Keratinocyte (primary cell): ENCODE measurements at regions not wholly inside any gene's neighbourhood (a gene's known extent, or its start where the extent isn't known, plus 50 kb on each side); places are given as distances from the start of the nearest gene placed in this dataset.

ENCODE experiments used
- DNase-seq: peaks from one replicate; pipeline ENCODE4 v3.0.0-alpha.2; 2011; ENCODE audit warnings: low read depth, missing footprints, low spot score
- FAIRE-seq: peaks from 2 replicates; lab custom pipeline; 2011; peaks lifted over from hg19 to GRCh38; lab: Jason Lieb, UNC
- H2AFZ ChIP-seq: 2 replicates; pipeline ENCODE4 v1.6.0; 2012; ENCODE audit warnings: low read length, control low read depth, inconsistent platforms; ENCODE audit not compliant: control insufficient read depth
- H3K27ac ChIP-seq: 2 replicates; pipeline ENCODE4 v1.5.1; 2011; ENCODE audit warnings: low read length; ENCODE audit not compliant: control insufficient read depth, insufficient read depth
- H3K27me3 ChIP-seq: 3 replicates; pipeline ENCODE4 v1.6.0; 2011; ENCODE audit warnings: low read length; ENCODE audit not compliant: control insufficient read depth, insufficient read depth; ENCODE audit errors: extremely low read depth
- H3K36me3 ChIP-seq, 2 experiments: 2 replicates in 1 of 2; 3 replicates in 1 of 2; pipeline ENCODE4 v1.5.1; 2011; ENCODE audit warnings: low read length in 2 of 2, mild to moderate bottlenecking in 1 of 2; ENCODE audit not compliant: control insufficient read depth in 2 of 2, insufficient read depth in 2 of 2; ENCODE audit errors: extremely low read depth in 1 of 2
- H3K4me1 ChIP-seq: 3 replicates; pipeline ENCODE4 v1.5.1; 2011; ENCODE audit warnings: low read length; ENCODE audit not compliant: control insufficient read depth, insufficient read depth; ENCODE audit errors: extremely low read depth
- H3K4me2 ChIP-seq: 3 replicates; pipeline ENCODE4 v1.6.0; 2011; ENCODE audit warnings: low read depth, low read length; ENCODE audit not compliant: control insufficient read depth, insufficient read depth; ENCODE audit errors: extremely low read depth
- H3K4me3 ChIP-seq, 3 experiments: fragments of 200-600 bp in 1 of 3; sonication (generic) in 1 of 3; 2 replicates in 2 of 3; 3 replicates in 1 of 3; pipeline ENCODE4 v1.5.1; 2011 to 2016; ENCODE audit warnings: low read length in 3 of 3, mild to moderate bottlenecking in 3 of 3, control low read depth in 2 of 3, inconsistent platforms in 1 of 3, low read depth in 1 of 3, mixed read lengths in 1 of 3, mixed run types in 1 of 3, moderate library complexity in 1 of 3; ENCODE audit not compliant: control insufficient read depth in 2 of 3, insufficient read depth in 2 of 3; ENCODE audit errors: extremely low read depth in 1 of 3
- H3K79me2 ChIP-seq: 2 replicates; pipeline ENCODE4 v1.6.0; 2012; ENCODE audit warnings: low read length; ENCODE audit not compliant: control insufficient read depth, insufficient read depth
- H3K9ac ChIP-seq: 3 replicates; pipeline ENCODE4 v1.6.0; 2011; ENCODE audit warnings: low read length; ENCODE audit not compliant: control insufficient read depth, insufficient read depth; ENCODE audit errors: extremely low read depth
- H3K9me1 ChIP-seq: 3 replicates; pipeline ENCODE4 v1.6.0; 2011; ENCODE audit warnings: low read length; ENCODE audit not compliant: control insufficient read depth, insufficient read depth; ENCODE audit errors: extremely low read depth
- H3K9me3 ChIP-seq: 2 replicates; pipeline ENCODE4 v1.5.1; 2012; ENCODE audit warnings: low read depth, low read length; ENCODE audit not compliant: control insufficient read depth
- H4K20me1 ChIP-seq: 3 replicates; pipeline ENCODE4 v1.6.0; 2011; ENCODE audit warnings: low read length; ENCODE audit not compliant: control insufficient read depth, insufficient read depth; ENCODE audit errors: extremely low read depth
- EZH2 ChIP-seq: IDR thresholded peaks from one replicate; pipeline ENCODE4 v1.6.1; 2012; ENCODE audit warnings: inconsistent platforms, mild to moderate bottlenecking, low read length, moderate library complexity
- dilution Hi-C: fragments of 300-500 bp; cut with MboI; formaldehyde crosslinking; loops from one replicate; pipeline ENCODE4 v1.7.0; 2020; ENCODE audit warnings: low sequenced_read_pairs; ENCODE audit not compliant: extremely low pct_ligation_motif_present
- TF ChIP-seq, protein P1 (sequence below), 3 experiments: IDR thresholded peaks in 1 of 3; conservative IDR thresholded peaks in 1 of 3; optimal IDR thresholded peaks in 1 of 3; 2 replicates in 2 of 3; 3 replicates in 1 of 3; pipeline versions ENCODE3 to v1.5.1; 2011; ENCODE audit warnings: low read length in 3 of 3, mild to moderate bottlenecking in 3 of 3, moderate library complexity in 2 of 3, control low read depth in 1 of 3, inconsistent platforms in 1 of 3; ENCODE audit not compliant: insufficient read depth in 2 of 3; ENCODE audit errors: extremely low read depth in 1 of 3

DNA sequence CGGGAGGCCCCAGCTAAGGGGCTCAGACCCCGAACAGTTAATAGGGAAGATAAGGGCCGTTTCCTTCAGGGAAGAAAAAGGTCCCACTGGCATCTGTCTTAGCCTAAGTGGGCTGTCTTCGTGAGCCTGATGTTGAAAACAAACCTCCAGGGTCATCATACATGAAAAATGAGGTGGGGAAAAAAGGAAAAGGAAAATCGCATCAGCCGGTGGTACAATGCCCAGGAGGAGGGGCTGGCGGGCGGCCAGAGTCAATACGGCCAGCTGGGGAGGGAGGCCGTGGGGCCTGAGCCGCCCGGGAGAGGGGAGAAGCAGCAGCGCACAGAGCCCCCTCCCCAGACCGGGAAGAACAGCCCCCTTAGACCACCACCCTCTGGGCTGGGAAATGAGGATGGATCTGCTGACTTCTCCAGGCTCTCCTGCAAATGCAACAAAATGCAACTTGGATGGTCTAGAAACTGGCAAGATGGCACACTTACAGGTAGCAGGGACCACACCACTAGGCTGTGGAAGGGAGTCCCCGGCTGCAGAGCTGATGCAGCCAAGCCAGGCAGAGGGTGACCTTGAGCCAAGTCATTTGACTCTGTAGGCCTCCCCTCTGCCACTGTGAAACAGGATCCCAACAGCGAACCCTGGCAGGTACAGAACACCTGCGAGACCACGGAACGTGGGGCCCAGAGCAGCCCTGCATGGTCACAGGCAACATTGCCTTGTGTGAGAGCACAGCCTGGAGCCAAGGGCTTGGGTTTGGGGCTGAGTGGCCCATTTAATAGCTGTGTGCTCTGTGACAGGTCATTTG lies 448.5 kb downstream of the SOX9 start:
- Histone ChIP-seq H3K4me1 (peaks cover 16% of the 10 kb centered on the region), H3K4me2 (no peak overlapping the region), H4K20me1 (peaks cover 54% of the 10 kb centered on the region), H2AFZ (no peak overlapping the region), H3K36me3 (peaks cover 10 to 12% of the 10 kb centered on the region in 2 experiments), H3K9ac (no peak overlapping the region), H3K27ac (no peak overlapping the region), H3K79me2 (peaks cover 93% of the 10 kb centered on the region), H3K27me3 (no peaks in the 10 kb centered on the region), H3K9me3 (no peaks in the 10 kb centered on the region), H3K9me1 (peaks cover 15% of the 10 kb centered on the region), H3K4me3 (no peak overlapping the region)
- TF ChIP-seq, protein P1, sequence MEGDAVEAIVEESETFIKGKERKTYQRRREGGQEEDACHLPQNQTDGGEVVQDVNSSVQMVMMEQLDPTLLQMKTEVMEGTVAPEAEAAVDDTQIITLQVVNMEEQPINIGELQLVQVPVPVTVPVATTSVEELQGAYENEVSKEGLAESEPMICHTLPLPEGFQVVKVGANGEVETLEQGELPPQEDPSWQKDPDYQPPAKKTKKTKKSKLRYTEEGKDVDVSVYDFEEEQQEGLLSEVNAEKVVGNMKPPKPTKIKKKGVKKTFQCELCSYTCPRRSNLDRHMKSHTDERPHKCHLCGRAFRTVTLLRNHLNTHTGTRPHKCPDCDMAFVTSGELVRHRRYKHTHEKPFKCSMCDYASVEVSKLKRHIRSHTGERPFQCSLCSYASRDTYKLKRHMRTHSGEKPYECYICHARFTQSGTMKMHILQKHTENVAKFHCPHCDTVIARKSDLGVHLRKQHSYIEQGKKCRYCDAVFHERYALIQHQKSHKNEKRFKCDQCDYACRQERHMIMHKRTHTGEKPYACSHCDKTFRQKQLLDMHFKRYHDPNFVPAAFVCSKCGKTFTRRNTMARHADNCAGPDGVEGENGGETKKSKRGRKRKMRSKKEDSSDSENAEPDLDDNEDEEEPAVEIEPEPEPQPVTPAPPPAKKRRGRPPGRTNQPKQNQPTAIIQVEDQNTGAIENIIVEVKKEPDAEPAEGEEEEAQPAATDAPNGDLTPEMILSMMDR (optimal IDR thresholded peaks at IDR 0.05 in 1 of 3, IDR thresholded peaks at IDR 0.05 in 1 of 3, conservative IDR thresholded peaks at IDR 0.05 in 1 of 3; ENCODE audit: extremely low read depth in 1 of 3, insufficient read depth in 2 of 3, low read length in 3 of 3): no peak
- TF ChIP-seq EZH2: no peak
- DNase-seq (no peak), FAIRE-seq (no peak)
- dilution Hi-C loops: no loop called here

DNA sequence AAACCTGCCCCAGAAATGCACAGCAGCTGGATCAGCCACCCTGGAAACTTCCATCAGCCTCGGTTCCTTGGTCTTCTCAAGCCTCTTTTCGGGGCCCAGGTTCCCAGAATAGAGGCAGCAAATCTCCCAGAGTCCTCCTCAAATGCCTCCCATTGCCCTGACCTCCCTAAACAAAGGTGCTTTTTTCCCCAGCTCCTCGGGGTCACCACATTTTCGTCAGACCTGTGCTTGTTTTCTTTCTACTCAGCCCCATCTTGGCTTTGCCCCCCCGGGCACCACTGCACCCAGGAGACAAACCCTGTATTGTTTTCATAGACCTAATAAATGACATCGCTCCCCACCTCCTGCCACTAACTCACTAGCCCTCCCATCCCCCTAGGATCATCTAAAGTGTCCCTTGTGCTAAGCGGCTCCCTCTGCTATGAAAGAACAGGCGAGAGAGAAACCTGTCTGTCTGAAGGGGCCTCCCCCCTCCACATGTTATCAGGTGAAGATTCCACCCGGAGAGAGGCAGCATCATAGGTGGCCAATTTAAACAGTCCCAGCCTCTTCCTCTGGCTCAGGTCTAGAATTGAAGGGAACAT lies 451.1 kb downstream of the SOX9 start:
- no peaks in the 10 kb centered on the region for H3K9me3 ChIP-seq
- no peak overlapping the region for H3K27ac ChIP-seq
- no peak overlapping the region for H3K4me3 ChIP-seq
- H3K4me1 ChIP-seq: peaks cover 16% of the 10 kb centered on the region
- H2AFZ ChIP-seq: no peak overlapping the region
- no peak overlapping the region for H3K9ac ChIP-seq
- H4K20me1 ChIP-seq: peaks cover 68% of the 10 kb centered on the region
- no peak overlapping the region for H3K4me2 ChIP-seq
- peaks cover 98% of the 10 kb centered on the region for H3K79me2 ChIP-seq
- DNase-seq (no peak), FAIRE-seq (no peak)
- dilution Hi-C loops: no loop called here
- no peaks in the 10 kb centered on the region for H3K27me3 ChIP-seq
- peaks cover 15% of the 10 kb centered on the region for H3K9me1 ChIP-seq
- TF ChIP-seq, protein P1 (optimal IDR thresholded peaks at IDR 0.05 in 1 of 3, IDR thresholded peaks at IDR 0.05 in 1 of 3, conservative IDR thresholded peaks at IDR 0.05 in 1 of 3; ENCODE audit: extremely low read depth in 1 of 3, insufficient read depth in 2 of 3, low read length in 3 of 3): no peak
- TF ChIP-seq EZH2: no peak
- H3K36me3 ChIP-seq: peaks cover 9 to 16% of the 10 kb centered on the region in 2 experiments
